Keratinocyte (primary cell): ENCODE measurements at regions not wholly inside any gene's neighbourhood (a gene's known extent, or its start where the extent isn't known, plus 50 kb on each side); places are given as distances from the start of the nearest gene placed in this dataset.

Source experiments
- CTCF ChIP-seq, 3 experiments: IDR thresholded peaks in 1 of 3; conservative IDR thresholded peaks in 1 of 3; optimal IDR thresholded peaks in 1 of 3; 2 replicates in 2 of 3; 3 replicates in 1 of 3; pipeline versions ENCODE3 to v1.5.1; 2011; ENCODE audit warnings: low read length in 3 of 3, mild to moderate bottlenecking in 3 of 3, moderate library complexity in 2 of 3, control low read depth in 1 of 3, inconsistent platforms in 1 of 3; ENCODE audit not compliant: insufficient read depth in 2 of 3; ENCODE audit errors: extremely low read depth in 1 of 3
- EZH2 ChIP-seq: IDR thresholded peaks from one replicate; pipeline ENCODE4 v1.6.1; 2012; ENCODE audit warnings: inconsistent platforms, mild to moderate bottlenecking, low read length, moderate library complexity

GRCh38 chr9:129484352-129485000, 136.4 kb downstream of the C9orf50 start:
- TF ChIP-seq CTCF (optimal IDR thresholded peaks at IDR 0.05 in 1 of 3, IDR thresholded peaks at IDR 0.05 in 1 of 3, conservative IDR thresholded peaks at IDR 0.05 in 1 of 3; ENCODE audit: extremely low read depth in 1 of 3, insufficient read depth in 2 of 3, low read length in 3 of 3), result no peak
- TF ChIP-seq EZH2, result no peak
